Lower leg skin (tissue), 3 donors: ENCODE measurements at regions not wholly inside any gene's neighbourhood (a gene's known extent, or its start where the extent isn't known, plus 50 kb on each side); places are given as distances from the start of the nearest gene placed in this dataset.

Source experiments
- POLR2A ChIP-seq, 2 donors: fragments of 450-650 bp; IDR thresholded peaks; one replicate each; pipeline ENCODE4 v1.6.1; 2016 to 2017; ENCODE audit warnings: antibody characterized with exemption in 2 of 2, mild to moderate bottlenecking in 1 of 2, moderate library complexity in 1 of 2
- TF ChIP-seq, protein P1 (sequence below), 3 donors: fragments of 450-650 bp; IDR thresholded peaks; one replicate each; pipeline ENCODE4 v1.5.1; 2016; ENCODE audit warnings: antibody characterized with exemption in 3 of 3, mild to moderate bottlenecking in 3 of 3, moderate library complexity in 2 of 3

DNA sequence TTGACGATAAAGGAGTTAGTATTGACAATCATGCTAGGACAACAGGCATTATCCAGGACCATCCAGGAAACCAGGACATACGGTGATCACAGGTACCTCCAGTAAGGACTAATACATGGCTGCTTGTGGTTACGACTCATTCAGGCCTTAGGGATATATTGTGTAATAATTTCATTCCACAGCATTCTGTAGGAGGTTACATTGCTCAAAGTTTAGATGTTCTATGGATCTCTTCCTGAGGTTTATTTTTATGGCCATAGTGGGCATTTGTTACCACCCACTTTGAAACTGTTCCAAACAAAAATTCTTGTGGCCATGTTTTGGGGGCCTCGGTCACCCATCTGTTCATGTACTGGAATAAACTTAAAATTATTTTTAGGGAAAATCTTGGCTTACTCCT lies 431.6 kb downstream of the METTL4 start:
- TF ChIP-seq, protein P1, sequence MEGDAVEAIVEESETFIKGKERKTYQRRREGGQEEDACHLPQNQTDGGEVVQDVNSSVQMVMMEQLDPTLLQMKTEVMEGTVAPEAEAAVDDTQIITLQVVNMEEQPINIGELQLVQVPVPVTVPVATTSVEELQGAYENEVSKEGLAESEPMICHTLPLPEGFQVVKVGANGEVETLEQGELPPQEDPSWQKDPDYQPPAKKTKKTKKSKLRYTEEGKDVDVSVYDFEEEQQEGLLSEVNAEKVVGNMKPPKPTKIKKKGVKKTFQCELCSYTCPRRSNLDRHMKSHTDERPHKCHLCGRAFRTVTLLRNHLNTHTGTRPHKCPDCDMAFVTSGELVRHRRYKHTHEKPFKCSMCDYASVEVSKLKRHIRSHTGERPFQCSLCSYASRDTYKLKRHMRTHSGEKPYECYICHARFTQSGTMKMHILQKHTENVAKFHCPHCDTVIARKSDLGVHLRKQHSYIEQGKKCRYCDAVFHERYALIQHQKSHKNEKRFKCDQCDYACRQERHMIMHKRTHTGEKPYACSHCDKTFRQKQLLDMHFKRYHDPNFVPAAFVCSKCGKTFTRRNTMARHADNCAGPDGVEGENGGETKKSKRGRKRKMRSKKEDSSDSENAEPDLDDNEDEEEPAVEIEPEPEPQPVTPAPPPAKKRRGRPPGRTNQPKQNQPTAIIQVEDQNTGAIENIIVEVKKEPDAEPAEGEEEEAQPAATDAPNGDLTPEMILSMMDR (IDR thresholded peaks at IDR 0.05) = no peak
- TF ChIP-seq POLR2A (IDR thresholded peaks at IDR 0.05) = no peak
